NCI-H1048 (cell line): ENCODE measurements at regions not wholly inside any gene's neighbourhood (a gene's known extent, or its start where the extent isn't known, plus 50 kb on each side); places are given as distances from the start of the nearest gene placed in this dataset.

Source experiments
- DNase-seq: peaks from one replicate; lab custom pipeline; 2025; lab: John Stamatoyannopoulos, UW

DNA sequence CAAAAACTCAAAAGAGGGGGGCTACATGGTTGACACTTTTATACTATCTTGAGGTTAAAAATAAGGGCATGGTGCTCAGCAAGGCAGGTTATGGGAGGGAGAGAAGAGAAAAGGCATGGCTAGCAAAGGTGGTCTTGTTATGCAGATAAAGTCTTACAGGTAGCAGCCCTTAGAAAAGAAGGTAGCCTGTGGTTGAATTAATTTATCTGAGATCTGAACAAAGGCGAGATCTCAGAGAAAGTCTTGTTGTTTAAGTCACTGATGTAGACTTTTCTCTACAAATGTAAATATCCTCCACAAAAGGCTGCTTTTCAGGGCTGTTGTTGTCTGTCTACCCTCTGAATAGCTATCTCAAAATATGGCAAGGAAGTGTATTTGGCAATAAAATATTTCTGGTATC is 1250.4 kb downstream of the PCDH18 start:
- DNase-seq = no peak

DNA sequence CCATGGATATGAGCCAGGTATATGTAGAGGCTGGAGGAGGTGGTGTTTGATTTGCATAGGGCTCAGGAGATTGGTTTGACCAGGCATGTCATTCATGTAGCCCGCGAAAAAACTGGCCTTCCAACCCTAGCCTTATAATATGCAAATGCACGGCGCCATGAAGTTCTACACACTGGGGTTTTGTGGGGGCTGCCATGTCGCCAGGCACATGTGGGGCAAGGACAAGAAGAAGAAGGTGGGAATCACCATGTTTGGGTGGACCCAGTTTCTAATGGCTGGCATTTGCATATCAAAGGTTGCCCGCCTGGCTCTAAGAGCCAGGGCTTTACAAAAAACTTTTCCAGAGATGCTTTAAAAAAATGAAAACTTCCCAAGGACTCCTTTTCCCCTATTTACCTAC is 1251.0 kb downstream of the PCDH18 start:
- no peak for DNase-seq

- DNase-seq = no peak
Measured at GRCh38 chr4:136277741-136278140, 1254.6 kb downstream of the PCDH18 start.

DNA sequence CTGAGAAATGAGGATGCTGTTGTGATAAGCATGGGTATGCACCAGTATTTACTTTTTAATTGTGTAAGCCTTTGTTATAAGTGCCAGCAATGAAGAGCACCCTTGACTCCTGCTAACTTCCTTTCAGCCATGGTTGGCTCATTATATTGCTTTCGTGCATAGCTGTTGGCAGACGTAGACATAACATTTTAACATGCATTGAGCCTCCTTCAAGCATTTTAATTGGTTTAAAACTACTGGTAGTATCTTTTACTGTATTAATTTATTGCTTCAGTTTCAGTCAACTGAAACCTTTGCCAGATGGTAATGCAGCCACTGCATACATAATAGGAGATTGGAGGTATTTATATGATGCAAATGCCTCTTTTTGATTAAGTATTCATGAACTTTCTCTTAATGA is 1285.4 kb downstream of the PCDH18 start:
- DNase-seq = no peak

- DNase-seq = no peak
Measured at GRCh38 chr4:136241221-136241986, 1290.9 kb downstream of the PCDH18 start.

DNA sequence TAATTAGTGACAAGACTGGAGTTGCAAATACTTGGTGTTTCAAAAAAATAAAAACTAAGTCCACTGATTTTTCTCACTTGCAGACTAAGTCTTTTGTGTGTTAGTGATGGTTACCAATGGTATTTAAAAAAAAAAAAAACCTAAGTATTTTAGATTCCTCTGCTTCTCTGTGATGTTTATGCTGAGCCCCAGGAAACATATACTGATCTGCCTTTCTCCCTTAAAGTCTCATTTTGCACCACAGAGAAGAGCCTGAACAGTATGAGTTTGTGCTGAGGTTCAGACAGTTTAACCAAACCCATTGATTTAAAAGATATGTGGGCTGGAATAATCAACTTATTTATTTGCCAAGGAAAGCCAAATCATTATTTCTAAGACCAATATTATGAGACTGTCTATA is 1305.0 kb downstream of the PCDH18 start:
- DNase-seq = no peak

DNA sequence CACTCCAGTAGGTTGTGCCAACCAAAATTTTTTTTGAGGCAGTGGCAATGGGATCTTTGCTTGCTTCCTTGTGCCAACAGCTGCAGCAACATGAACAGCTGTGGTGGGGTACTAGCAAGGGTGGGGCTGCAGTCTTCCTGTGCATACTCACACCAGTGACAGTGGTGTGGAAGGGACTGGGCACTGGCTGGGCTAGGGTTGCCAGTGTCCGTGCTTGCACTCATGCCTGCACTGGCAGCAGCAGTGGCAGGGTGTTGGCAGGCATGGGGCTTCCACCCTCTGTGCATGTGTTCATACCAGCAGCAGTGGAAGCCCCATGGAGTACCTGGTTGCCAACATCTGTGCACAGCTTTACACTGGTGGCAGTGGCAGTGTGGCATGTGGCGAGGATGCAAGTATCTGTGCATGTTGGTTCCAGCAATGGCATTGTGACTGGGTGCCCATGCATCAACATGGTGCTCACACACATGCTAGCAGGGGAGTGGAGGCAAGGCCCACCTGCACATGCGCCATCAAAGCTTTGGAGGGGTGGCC is 1312.6 kb downstream of the PCDH18 start:
- no peak for DNase-seq

DNA sequence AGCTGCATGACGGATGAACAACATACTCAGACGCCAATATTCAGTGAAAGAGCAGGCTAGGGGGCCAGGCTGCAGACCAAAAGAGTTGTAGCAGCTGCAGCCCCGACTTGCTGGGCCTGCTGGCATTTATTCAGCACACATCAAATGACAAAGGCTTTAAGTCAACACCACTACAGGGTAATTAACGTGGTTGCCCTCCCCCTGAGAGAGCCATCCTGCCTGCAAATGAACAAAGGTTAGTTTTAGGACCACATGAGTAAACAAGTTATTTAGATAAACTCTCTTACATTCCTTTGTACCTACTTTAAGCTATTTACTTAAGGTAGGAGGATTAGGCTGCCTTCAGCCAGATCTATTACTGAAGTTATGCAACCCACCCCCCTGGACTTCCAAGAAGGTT is 1329.1 kb downstream of the PCDH18 start:
- DNase-seq = no peak

DNA sequence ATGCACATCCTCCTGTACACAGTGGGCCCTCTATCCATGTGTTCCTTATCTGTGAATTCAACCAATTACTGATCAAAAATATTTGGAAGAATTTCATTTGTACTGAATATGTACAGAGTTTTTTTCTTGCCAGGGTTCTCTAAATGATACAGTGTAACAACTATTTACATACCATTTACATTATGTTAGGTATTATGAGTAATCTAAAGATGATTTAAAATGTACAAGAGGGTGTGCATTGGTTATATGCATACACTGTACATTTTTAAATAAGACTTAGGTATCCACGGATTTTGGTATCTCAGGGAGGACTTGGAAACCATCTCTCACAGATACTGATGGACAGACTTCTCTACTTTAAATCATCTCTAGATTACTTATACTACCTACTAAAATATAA is 1333.9 kb downstream of the PCDH18 start:
- no peak for DNase-seq

DNA sequence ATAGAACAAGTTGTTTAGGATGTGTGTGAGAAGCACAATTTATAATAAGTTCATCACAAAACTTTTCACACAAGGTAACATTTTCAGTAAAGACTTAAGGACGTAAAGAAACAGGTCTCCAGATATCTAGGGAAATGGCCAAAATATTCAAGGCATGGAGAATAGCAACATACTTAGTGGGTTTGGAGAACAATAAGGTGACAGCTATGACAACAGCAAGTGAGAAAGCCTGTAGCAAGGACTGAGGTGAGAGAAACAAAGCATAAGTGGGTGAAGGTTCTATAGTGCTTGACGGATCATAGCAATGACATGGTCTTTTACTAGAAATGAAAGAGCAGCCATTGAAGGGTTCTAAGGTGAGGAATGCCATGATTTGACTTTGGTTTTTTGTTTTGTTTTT is 1337.3 kb downstream of the PCDH18 start:
- no peak for DNase-seq

DNA sequence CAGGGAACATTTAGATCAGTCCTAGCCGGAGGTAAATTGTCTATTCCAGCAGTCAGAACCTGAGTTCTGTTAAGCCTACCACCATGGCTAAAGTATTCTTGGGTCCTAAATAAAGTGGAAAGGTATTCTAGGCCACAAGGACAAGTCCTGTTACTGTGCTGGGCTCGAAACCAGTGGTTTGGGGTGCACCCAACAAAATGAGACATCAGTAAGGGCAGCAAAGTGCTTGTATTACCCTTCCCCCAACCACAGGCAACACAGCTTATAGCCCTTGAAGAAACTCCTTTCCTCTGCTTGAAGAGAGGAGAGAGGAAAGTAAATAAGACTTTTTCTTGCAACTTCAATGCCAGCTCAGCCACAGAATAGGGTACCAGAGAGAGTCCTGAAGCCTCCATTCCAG is 1345.6 kb downstream of the PCDH18 start:
- DNase-seq = no peak

- no peak for DNase-seq
Measured at GRCh38 chr4:136183513-136183912, 1348.8 kb downstream of the PCDH18 start.

- DNase-seq = no peak
Measured at GRCh38 chr4:136156947-136157346, 1375.3 kb downstream of the PCDH18 start.

GRCh38 chr4:136150046-136150445 is 1382.2 kb downstream of the PCDH18 start:
- DNase-seq = no peak

GRCh38 chr4:136136601-136137000 is 1395.7 kb downstream of the PCDH18 start:
- no peak for DNase-seq

- no peak for DNase-seq
Measured at GRCh38 chr4:136124251-136124745, 1408.0 kb downstream of the PCDH18 start.

GRCh38 chr4:136121426-136121825 is 1410.9 kb downstream of the PCDH18 start:
- no peak for DNase-seq

- no peak for DNase-seq
Measured at GRCh38 chr4:136113921-136114320, 1418.4 kb downstream of the PCDH18 start.

GRCh38 chr4:136112116-136112515 is 1420.2 kb downstream of the PCDH18 start:
- DNase-seq = no peak

DNA sequence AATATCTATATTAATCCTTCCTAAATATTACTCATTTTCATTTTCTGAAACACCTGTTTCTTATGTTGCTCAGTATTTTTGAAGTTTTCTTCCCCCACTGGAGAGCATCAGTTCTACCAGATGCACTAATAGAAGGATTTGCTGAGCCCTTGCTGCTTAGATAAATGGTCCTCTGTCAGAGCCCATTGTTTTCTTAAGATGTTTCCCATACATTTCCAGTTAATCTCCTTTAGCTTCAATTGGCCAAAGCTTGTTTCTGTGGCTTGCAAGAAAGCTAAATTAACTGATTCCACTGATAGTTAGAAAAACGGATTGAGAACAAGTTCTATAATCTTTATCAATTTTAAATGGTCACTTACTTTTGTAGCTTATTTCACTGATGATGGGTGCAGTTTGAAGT is 1425.5 kb downstream of the PCDH18 start:
- no peak for DNase-seq

DNA sequence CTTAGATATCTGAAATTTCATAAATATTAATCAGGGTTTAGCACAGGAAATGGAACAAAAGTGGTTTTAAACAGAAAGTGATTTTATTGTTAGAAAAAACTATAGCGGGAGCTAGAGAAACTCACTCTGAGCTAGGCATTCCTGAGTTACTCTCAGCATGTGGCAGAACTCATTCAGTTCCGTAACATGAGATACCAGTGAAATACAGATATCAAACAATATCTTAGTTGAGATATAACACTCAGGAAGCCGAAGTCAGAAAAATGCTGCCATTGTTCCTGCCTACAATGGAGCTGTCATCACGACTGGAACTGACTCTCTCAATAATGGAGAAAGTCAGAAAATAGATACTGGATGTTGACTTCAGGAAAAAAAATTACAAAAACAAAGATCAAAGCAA is 1428.7 kb downstream of the PCDH18 start:
- no peak for DNase-seq

DNA sequence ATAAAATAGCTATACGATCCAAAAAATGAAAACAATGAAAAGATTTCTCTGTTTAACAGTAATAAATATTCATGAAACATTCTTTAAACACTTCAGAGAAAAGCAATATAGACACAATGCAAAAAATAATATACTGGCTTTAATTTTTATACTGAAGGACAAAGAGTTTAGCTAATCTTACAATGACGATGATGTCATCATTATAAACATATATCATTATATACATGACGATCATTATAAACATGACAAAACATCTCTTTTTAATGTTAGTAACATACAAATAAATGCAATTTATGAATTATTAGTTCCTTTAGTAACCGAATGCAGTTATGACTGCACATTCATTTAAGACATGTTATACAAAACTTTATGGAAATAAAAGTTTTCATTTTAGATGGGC is 1434.6 kb downstream of the PCDH18 start:
- no peak for DNase-seq

DNA sequence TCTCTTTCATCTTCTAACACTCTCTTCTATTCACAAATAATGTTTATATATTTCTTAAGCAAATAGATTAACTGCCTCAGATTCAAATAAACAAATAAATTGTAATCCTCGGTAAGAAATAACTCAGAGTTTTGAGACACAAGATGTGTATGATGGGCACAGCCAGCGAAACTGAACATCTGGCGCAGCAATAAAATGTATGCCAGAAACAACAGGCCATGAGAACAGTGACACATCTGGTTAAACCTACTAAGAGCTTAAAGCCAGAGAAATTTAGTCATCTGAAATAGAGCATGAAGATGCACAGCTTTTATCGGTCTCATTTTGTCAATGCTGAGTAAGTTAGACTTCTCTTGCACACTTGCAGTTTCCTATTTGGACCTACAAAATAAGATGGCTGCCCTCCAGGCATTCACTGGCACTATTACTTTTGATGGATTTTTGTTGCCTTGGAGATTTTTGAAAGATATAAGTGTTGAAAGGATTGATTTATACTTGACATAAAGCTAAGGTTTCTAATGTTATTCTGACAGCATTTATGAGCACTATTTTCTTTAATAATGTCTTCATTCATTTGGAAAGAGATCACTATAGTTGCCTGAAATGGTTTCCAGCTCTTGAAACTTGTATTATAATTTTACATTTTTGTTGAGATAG is 1444.0 kb downstream of the PCDH18 start:
- no peak for DNase-seq
